ENCODE measurements at regions not wholly inside any gene's neighbourhood (a gene's known extent, or its start where the extent isn't known, plus 50 kb on each side); places are given as distances from the start of the nearest gene placed in this dataset.

DNA sequence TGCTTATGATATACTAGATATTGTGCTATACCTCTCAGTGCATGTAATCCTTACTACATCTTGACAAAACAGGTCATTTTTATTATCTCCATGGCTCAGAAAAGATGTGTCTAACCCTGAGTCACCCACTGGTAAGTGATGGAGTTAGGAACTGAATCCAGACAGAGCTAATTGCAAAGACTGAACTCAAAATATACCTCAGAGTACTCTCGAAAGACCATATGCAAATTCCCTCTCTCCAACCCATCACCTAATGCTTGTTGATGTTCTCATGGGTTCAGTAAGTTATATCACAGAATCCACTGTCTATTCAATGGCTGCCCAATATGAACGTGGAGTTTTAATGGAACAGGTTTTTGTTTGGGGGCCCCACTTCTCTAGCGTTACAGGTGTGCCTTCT, 246.0 kb downstream of the PMP22 start:
- TF ChIP-seq, protein P1, sequence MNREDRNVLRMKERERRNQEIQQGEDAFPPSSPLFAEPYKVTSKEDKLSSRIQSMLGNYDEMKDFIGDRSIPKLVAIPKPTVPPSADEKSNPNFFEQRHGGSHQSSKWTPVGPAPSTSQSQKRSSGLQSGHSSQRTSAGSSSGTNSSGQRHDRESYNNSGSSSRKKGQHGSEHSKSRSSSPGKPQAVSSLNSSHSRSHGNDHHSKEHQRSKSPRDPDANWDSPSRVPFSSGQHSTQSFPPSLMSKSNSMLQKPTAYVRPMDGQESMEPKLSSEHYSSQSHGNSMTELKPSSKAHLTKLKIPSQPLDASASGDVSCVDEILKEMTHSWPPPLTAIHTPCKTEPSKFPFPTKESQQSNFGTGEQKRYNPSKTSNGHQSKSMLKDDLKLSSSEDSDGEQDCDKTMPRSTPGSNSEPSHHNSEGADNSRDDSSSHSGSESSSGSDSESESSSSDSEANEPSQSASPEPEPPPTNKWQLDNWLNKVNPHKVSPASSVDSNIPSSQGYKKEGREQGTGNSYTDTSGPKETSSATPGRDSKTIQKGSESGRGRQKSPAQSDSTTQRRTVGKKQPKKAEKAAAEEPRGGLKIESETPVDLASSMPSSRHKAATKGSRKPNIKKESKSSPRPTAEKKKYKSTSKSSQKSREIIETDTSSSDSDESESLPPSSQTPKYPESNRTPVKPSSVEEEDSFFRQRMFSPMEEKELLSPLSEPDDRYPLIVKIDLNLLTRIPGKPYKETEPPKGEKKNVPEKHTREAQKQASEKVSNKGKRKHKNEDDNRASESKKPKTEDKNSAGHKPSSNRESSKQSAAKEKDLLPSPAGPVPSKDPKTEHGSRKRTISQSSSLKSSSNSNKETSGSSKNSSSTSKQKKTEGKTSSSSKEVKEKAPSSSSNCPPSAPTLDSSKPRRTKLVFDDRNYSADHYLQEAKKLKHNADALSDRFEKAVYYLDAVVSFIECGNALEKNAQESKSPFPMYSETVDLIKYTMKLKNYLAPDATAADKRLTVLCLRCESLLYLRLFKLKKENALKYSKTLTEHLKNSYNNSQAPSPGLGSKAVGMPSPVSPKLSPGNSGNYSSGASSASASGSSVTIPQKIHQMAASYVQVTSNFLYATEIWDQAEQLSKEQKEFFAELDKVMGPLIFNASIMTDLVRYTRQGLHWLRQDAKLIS (CRISPR knock-in tag; IDR thresholded peaks at IDR 0.05) = no peak
- no peak for TF ChIP-seq SMC3 (IDR thresholded peaks at IDR 0.05; ENCODE audit: low read length)
- TF ChIP-seq ZKSCAN1 (IDR thresholded peaks at IDR 0.05; ENCODE audit: low read length) = no peak
- TF ChIP-seq KAT7 (CRISPR knock-in tag; IDR thresholded peaks at IDR 0.05; ENCODE audit: borderline replicate concordance) = no peak
- TF ChIP-seq ZNF121 (CRISPR knock-in tag; IDR thresholded peaks at IDR 0.05) = no peak
- TF ChIP-seq SIN3A (IDR thresholded peaks at IDR 0.05; ENCODE audit: borderline replicate concordance, low read depth, low read length) = no peak
- TF ChIP-seq POLR2A (IDR thresholded peaks at IDR 0.05; ENCODE audit: insufficient read depth in 1 of 2, low read depth in 2 of 2, low read length in 2 of 2) = no peak
- TF ChIP-seq, protein P2, sequence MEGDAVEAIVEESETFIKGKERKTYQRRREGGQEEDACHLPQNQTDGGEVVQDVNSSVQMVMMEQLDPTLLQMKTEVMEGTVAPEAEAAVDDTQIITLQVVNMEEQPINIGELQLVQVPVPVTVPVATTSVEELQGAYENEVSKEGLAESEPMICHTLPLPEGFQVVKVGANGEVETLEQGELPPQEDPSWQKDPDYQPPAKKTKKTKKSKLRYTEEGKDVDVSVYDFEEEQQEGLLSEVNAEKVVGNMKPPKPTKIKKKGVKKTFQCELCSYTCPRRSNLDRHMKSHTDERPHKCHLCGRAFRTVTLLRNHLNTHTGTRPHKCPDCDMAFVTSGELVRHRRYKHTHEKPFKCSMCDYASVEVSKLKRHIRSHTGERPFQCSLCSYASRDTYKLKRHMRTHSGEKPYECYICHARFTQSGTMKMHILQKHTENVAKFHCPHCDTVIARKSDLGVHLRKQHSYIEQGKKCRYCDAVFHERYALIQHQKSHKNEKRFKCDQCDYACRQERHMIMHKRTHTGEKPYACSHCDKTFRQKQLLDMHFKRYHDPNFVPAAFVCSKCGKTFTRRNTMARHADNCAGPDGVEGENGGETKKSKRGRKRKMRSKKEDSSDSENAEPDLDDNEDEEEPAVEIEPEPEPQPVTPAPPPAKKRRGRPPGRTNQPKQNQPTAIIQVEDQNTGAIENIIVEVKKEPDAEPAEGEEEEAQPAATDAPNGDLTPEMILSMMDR (CRISPR knock-in tag; IDR thresholded peaks at IDR 0.05) = no peak
- no peak for TF ChIP-seq NR2C2 (CRISPR knock-in tag; IDR thresholded peaks at IDR 0.05; ENCODE audit: borderline replicate concordance)
- TF ChIP-seq, protein P3, sequence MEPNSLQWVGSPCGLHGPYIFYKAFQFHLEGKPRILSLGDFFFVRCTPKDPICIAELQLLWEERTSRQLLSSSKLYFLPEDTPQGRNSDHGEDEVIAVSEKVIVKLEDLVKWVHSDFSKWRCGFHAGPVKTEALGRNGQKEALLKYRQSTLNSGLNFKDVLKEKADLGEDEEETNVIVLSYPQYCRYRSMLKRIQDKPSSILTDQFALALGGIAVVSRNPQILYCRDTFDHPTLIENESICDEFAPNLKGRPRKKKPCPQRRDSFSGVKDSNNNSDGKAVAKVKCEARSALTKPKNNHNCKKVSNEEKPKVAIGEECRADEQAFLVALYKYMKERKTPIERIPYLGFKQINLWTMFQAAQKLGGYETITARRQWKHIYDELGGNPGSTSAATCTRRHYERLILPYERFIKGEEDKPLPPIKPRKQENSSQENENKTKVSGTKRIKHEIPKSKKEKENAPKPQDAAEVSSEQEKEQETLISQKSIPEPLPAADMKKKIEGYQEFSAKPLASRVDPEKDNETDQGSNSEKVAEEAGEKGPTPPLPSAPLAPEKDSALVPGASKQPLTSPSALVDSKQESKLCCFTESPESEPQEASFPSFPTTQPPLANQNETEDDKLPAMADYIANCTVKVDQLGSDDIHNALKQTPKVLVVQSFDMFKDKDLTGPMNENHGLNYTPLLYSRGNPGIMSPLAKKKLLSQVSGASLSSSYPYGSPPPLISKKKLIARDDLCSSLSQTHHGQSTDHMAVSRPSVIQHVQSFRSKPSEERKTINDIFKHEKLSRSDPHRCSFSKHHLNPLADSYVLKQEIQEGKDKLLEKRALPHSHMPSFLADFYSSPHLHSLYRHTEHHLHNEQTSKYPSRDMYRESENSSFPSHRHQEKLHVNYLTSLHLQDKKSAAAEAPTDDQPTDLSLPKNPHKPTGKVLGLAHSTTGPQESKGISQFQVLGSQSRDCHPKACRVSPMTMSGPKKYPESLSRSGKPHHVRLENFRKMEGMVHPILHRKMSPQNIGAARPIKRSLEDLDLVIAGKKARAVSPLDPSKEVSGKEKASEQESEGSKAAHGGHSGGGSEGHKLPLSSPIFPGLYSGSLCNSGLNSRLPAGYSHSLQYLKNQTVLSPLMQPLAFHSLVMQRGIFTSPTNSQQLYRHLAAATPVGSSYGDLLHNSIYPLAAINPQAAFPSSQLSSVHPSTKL (CRISPR knock-in tag; IDR thresholded peaks at IDR 0.05) = no peak

Measured in HepG2 (cell line).